ENCODE measurements at regions not wholly inside any gene's neighbourhood (a gene's known extent, or its start where the extent isn't known, plus 50 kb on each side); places are given as distances from the start of the nearest gene placed in this dataset.
"Not testable (repeated sequence)": the region's sequence is repeated elsewhere in the genome, so short reads cannot be mapped to it uniquely, and the experiment has no call there.

- no peak for DNase-seq
Measured at GRCh38 chr20:12847872-12848271, 160.9 kb upstream of the SPTLC3 start.

GRCh38 chr20:12849225-12849910 is 159.4 kb upstream of the SPTLC3 start:
- no peak for DNase-seq

- not testable (repeated sequence) for DNase-seq
Measured at GRCh38 chr20:12857643-12858042, 151.1 kb upstream of the SPTLC3 start.

GRCh38 chr20:12860619-12861247 is 148.0 kb upstream of the SPTLC3 start:
- DNase-seq: no peak

GRCh38 chr20:12869669-12870068 is 139.1 kb upstream of the SPTLC3 start:
- DNase-seq: no peak

- no peak for DNase-seq
Measured at GRCh38 chr20:12870588-12870987, 138.2 kb upstream of the SPTLC3 start.

- no peak for DNase-seq
Measured at GRCh38 chr20:12874933-12875332, 133.8 kb upstream of the SPTLC3 start.

GRCh38 chr20:12875510-12875909 is 133.3 kb upstream of the SPTLC3 start:
- DNase-seq: no peak

GRCh38 chr20:12882832-12883506 is 125.8 kb upstream of the SPTLC3 start:
- peak; percentile 9 for DNase-seq

GRCh38 chr20:12883507-12883885 is 125.3 kb upstream of the SPTLC3 start:
- DNase-seq: no peak

GRCh38 chr20:12886618-12887363 is 122.0 kb upstream of the SPTLC3 start:
- DNase-seq: no peak

- no peak for DNase-seq
Measured at GRCh38 chr20:12891643-12892042, 117.1 kb upstream of the SPTLC3 start.

GRCh38 chr20:12893019-12893418 is 115.8 kb upstream of the SPTLC3 start:
- DNase-seq: no peak

GRCh38 chr20:12893653-12894052 is 115.1 kb upstream of the SPTLC3 start:
- DNase-seq: no peak

GRCh38 chr20:12894089-12894488 is 114.7 kb upstream of the SPTLC3 start:
- no peak for DNase-seq

GRCh38 chr20:12896180-12896579 is 112.6 kb upstream of the SPTLC3 start:
- no peak for DNase-seq

GRCh38 chr20:12902992-12903391 is 105.8 kb upstream of the SPTLC3 start:
- no peak for DNase-seq

GRCh38 chr20:12906361-12906760 is 102.4 kb upstream of the SPTLC3 start:
- no peak for DNase-seq

- DNase-seq: no peak
Measured at GRCh38 chr20:12911372-12911771, 97.4 kb upstream of the SPTLC3 start.

GRCh38 chr20:12913781-12914443 is 94.9 kb upstream of the SPTLC3 start:
- DNase-seq: no peak

GRCh38 chr20:12914804-12915203 is 94.0 kb upstream of the SPTLC3 start:
- DNase-seq: no peak

GRCh38 chr20:12916699-12917098 is 92.1 kb upstream of the SPTLC3 start:
- no peak for DNase-seq

- no peak for DNase-seq
Measured at GRCh38 chr20:12924126-12924525, 84.6 kb upstream of the SPTLC3 start.
